ENCODE measurements at regions not wholly inside any gene's neighbourhood (a gene's known extent, or its start where the extent isn't known, plus 50 kb on each side); places are given as distances from the start of the nearest gene placed in this dataset.

GRCh38 chr13:59477011-59477410 lies 686.7 kb downstream of the DIAPH3 start:
- H3K27me3 ChIP-seq (ENCODE audit: insufficient read depth, low read depth) = no peaks in the 10 kb centered on the region
- no peak overlapping the region for H3K4me2 ChIP-seq
- H3K9ac ChIP-seq = no peak overlapping the region
- no peaks in the 10 kb centered on the region for H3K79me2 ChIP-seq (ENCODE audit: insufficient read depth, low read depth)
- H3K27ac ChIP-seq = no peak overlapping the region
- no peaks in the 10 kb centered on the region for H4K20me1 ChIP-seq (ENCODE audit: insufficient read depth)
- H3K4me1 ChIP-seq (ENCODE audit: low read depth, poor library complexity, severe bottlenecking) = no peaks in the 10 kb centered on the region
- no peaks in the 10 kb centered on the region for H3K36me3 ChIP-seq (ENCODE audit: insufficient read depth)
- no peak overlapping the region for H2AFZ ChIP-seq (ENCODE audit: low read depth)
- TF ChIP-seq, protein P1, sequence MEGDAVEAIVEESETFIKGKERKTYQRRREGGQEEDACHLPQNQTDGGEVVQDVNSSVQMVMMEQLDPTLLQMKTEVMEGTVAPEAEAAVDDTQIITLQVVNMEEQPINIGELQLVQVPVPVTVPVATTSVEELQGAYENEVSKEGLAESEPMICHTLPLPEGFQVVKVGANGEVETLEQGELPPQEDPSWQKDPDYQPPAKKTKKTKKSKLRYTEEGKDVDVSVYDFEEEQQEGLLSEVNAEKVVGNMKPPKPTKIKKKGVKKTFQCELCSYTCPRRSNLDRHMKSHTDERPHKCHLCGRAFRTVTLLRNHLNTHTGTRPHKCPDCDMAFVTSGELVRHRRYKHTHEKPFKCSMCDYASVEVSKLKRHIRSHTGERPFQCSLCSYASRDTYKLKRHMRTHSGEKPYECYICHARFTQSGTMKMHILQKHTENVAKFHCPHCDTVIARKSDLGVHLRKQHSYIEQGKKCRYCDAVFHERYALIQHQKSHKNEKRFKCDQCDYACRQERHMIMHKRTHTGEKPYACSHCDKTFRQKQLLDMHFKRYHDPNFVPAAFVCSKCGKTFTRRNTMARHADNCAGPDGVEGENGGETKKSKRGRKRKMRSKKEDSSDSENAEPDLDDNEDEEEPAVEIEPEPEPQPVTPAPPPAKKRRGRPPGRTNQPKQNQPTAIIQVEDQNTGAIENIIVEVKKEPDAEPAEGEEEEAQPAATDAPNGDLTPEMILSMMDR (conservative IDR thresholded peaks at IDR 0.05; ENCODE audit: low read depth, low read length) = no peak
- no peak overlapping the region for H3K4me3 ChIP-seq (IDR thresholded peaks at IDR 0.05; ENCODE audit: insufficient read depth, low read depth, low read length)

DNA sequence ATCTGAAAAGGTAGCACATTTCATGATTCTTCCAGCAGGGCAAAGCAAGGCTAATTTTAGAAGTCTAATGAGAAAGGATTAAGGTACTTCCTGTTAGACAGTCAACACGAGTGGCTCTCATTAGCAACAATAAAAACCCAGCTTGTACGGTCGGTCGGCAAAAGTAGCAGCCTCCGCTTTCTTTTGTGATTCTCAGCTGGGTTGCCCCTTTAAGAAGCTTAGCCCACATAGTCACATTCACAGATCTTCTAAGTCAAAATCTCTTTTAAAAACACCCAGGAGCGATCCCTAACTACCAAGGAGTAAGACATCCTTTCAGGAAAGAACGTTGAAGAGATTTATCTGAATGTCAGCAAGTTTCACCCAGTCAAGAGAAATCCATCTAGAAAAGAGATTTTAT lies 684.8 kb downstream of the DIAPH3 start:
- Histone ChIP-seq H3K27ac (no peak overlapping the region), H3K9ac (no peak overlapping the region), H3K4me3 (IDR thresholded peaks at IDR 0.05; ENCODE audit: insufficient read depth, low read depth, low read length) (no peak overlapping the region), H3K4me2 (no peak overlapping the region), H4K20me1 (ENCODE audit: insufficient read depth) (no peaks in the 10 kb centered on the region), H3K79me2 (ENCODE audit: insufficient read depth, low read depth) (no peaks in the 10 kb centered on the region), H2AFZ (ENCODE audit: low read depth) (no peak overlapping the region), H3K27me3 (ENCODE audit: insufficient read depth, low read depth) (no peaks in the 10 kb centered on the region), H3K4me1 (ENCODE audit: low read depth, poor library complexity, severe bottlenecking) (no peaks in the 10 kb centered on the region), H3K36me3 (ENCODE audit: insufficient read depth) (no peaks in the 10 kb centered on the region)
- TF ChIP-seq, protein P1 (conservative IDR thresholded peaks at IDR 0.05; ENCODE audit: low read depth, low read length) = no peak

GRCh38 chr13:59479629-59480028 lies 684.1 kb downstream of the DIAPH3 start:
- Histone ChIP-seq H3K27me3 (ENCODE audit: insufficient read depth, low read depth) (no peaks in the 10 kb centered on the region), H3K4me1 (ENCODE audit: low read depth, poor library complexity, severe bottlenecking) (no peaks in the 10 kb centered on the region), H3K9ac (no peak overlapping the region), H2AFZ (ENCODE audit: low read depth) (no peak overlapping the region), H3K4me3 (IDR thresholded peaks at IDR 0.05; ENCODE audit: insufficient read depth, low read depth, low read length) (no peak overlapping the region), H3K4me2 (no peak overlapping the region), H3K79me2 (ENCODE audit: insufficient read depth, low read depth) (no peaks in the 10 kb centered on the region), H3K27ac (no peak overlapping the region), H4K20me1 (ENCODE audit: insufficient read depth) (no peaks in the 10 kb centered on the region), H3K36me3 (ENCODE audit: insufficient read depth) (no peaks in the 10 kb centered on the region)
- TF ChIP-seq, protein P1 (conservative IDR thresholded peaks at IDR 0.05; ENCODE audit: low read depth, low read length) = no peak

DNA sequence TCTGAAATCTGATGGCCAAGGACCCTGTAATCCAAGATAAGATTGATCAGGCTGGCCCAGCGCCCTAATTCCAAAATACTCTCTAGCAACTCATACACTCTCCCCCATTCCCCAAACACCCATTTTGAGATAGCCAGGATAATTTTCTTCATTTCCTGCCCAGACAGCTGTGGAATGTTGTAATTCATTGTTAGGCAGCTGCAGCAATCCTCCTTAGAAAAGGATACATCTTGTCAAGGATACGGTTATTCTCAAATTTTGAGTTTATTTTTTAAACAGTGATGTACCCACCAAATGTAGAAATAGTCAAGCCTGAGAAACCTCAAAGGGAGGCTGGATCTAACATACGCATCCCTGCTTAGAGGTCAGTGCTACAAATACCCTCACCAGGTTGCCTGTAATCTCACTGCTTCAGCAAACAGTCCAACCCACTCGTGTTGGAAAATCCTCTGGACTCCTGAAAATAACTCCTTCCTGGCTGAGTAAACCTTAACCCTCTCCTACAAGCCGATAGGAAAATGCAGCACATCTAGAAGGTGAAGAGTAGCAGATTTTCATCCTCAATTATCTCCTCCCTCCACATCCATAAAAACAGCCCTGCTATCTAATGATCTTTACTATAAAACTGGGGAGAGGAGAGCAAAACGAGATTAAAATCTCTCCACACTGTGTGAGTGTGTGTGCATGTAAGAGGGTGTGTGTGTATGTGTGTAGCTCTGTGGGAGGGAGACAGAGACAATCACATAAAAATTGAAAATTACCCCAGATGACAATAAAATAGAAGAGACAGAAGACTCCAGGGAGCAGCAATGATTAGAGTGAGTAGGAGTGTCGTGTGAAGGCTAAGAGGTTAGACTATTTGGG lies 683.1 kb downstream of the DIAPH3 start:
- H3K4me3 ChIP-seq (IDR thresholded peaks at IDR 0.05; ENCODE audit: insufficient read depth, low read depth, low read length) = no peak overlapping the region
- no peaks in the 10 kb centered on the region for H3K36me3 ChIP-seq (ENCODE audit: insufficient read depth)
- TF ChIP-seq, protein P1 (conservative IDR thresholded peaks at IDR 0.05; ENCODE audit: low read depth, low read length) = no peak
- no peak overlapping the region for H3K9ac ChIP-seq
- no peak overlapping the region for H3K27ac ChIP-seq
- no peaks in the 10 kb centered on the region for H4K20me1 ChIP-seq (ENCODE audit: insufficient read depth)
- H3K4me2 ChIP-seq = no peak overlapping the region
- H3K79me2 ChIP-seq (ENCODE audit: insufficient read depth, low read depth) = no peaks in the 10 kb centered on the region
- no peaks in the 10 kb centered on the region for H3K27me3 ChIP-seq (ENCODE audit: insufficient read depth, low read depth)
- H2AFZ ChIP-seq (ENCODE audit: low read depth) = no peak overlapping the region
- no peaks in the 10 kb centered on the region for H3K4me1 ChIP-seq (ENCODE audit: low read depth, poor library complexity, severe bottlenecking)
